CD14-positive monocyte (primary cell): ENCODE measurements at regions not wholly inside any gene's neighbourhood (a gene's known extent, or its start where the extent isn't known, plus 50 kb on each side); places are given as distances from the start of the nearest gene placed in this dataset.

Experiments
- DNase-seq, 3 donors: peaks; one replicate each; pipeline ENCODE4 v3.0.0-alpha.2; 2011 to 2022
- H2AFZ ChIP-seq: 2 replicates; pipeline ENCODE4 v1.6.0; 2012; ENCODE audit warnings: mild to moderate bottlenecking, low read depth, low read length, inconsistent platforms; ENCODE audit not compliant: insufficient read depth, poor library complexity, severe bottlenecking
- H3K27ac ChIP-seq, 2 donors: 1 replicate in 1 of 2; 2 replicates in 1 of 2; pipeline ENCODE4 v1.5.1; 2012 to 2013; ENCODE audit warnings: low read length in 2 of 2, control low read depth in 1 of 2, inconsistent platforms in 1 of 2, low read depth in 1 of 2, mild to moderate bottlenecking in 1 of 2
- H3K27me3 ChIP-seq, 2 donors: one replicate each; pipeline versions ENCODE4 v1.6.0 to v1.6.1; 2011 to 2013; ENCODE audit warnings: low read length in 2 of 2; ENCODE audit not compliant: control insufficient read depth in 2 of 2, insufficient read depth in 2 of 2
- H3K36me3 ChIP-seq, 2 donors: replicated peaks in 1 of 2; 1 replicate in 1 of 2; 2 replicates in 1 of 2; pipeline versions ENCODE4 v1.5.1 to v1.6.1; 2012 to 2013; ENCODE audit warnings: low read length in 2 of 2, control low read depth in 1 of 2, inconsistent platforms in 1 of 2, mild to moderate bottlenecking in 1 of 2; ENCODE audit not compliant: insufficient read depth in 2 of 2, control insufficient read depth in 1 of 2
- H3K4me1 ChIP-seq, 2 donors: 1 replicate in 1 of 2; 2 replicates in 1 of 2; pipeline versions ENCODE4 v1.5.1 to v1.6.1; 2012 to 2013; ENCODE audit warnings: low read length in 2 of 2, control low read depth in 1 of 2, inconsistent platforms in 1 of 2, mild to moderate bottlenecking in 1 of 2, moderate library complexity in 1 of 2; ENCODE audit not compliant: insufficient read depth in 2 of 2, control insufficient read depth in 1 of 2
- H3K4me2 ChIP-seq: replicated peaks from 2 replicates; pipeline ENCODE3; 2012; ENCODE audit warnings: low read length, moderate library complexity, mild to moderate bottlenecking; ENCODE audit not compliant: poor library complexity, severe bottlenecking; ENCODE audit errors: extremely low read depth
- H3K4me3 ChIP-seq, 3 experiments: fragments of 200-600 bp in 1 of 3; sonication (generic) in 1 of 3; replicated peaks in 1 of 3; 1 replicate in 2 of 3; 2 replicates in 1 of 3; pipeline ENCODE4 v1.5.1; 2011 to 2013; ENCODE audit warnings: low read length in 3 of 3, mild to moderate bottlenecking in 3 of 3, control low read depth in 2 of 3, low read depth in 2 of 3, inconsistent platforms in 1 of 3, moderate library complexity in 1 of 3
- H3K79me2 ChIP-seq: 2 replicates; pipeline ENCODE4 v1.6.0; 2012; ENCODE audit warnings: mild to moderate bottlenecking, control low read depth, inconsistent platforms, low read length, moderate library complexity; ENCODE audit not compliant: insufficient read depth
- H3K9ac ChIP-seq: 2 replicates; pipeline ENCODE4 v1.6.0; 2017; ENCODE audit warnings: low read length, mild to moderate bottlenecking; ENCODE audit not compliant: insufficient read depth, poor library complexity, severe bottlenecking
- H3K9me3 ChIP-seq, 2 donors: replicated peaks in 1 of 2; 1 replicate in 1 of 2; 2 replicates in 1 of 2; pipeline versions ENCODE4 v1.5.1 to v1.6.1; 2012 to 2013; ENCODE audit warnings: low read length in 2 of 2, control low read depth in 1 of 2; ENCODE audit not compliant: control insufficient read depth in 1 of 2, insufficient read depth in 1 of 2
- H4K20me1 ChIP-seq: 2 replicates; pipeline ENCODE4 v1.6.0; 2012; ENCODE audit warnings: mild to moderate bottlenecking, low read length, control low read depth, moderate library complexity; ENCODE audit not compliant: insufficient read depth
- H3K27ac Mint-ChIP-seq, 7 donors: one replicate each; pipeline ENCODE4 v1.8.0; 2020; ENCODE audit warnings: mild to moderate bottlenecking in 7 of 7, mixed read lengths in 7 of 7, moderate library complexity in 6 of 7, inconsistent platforms in 2 of 7
- H3K27me3 Mint-ChIP-seq, 3 donors: one replicate each; pipeline ENCODE4 v1.8.0; 2021 to 2022; ENCODE audit warnings: low read depth in 3 of 3, mild to moderate bottlenecking in 3 of 3, mixed read lengths in 3 of 3, moderate library complexity in 3 of 3, inconsistent platforms in 1 of 3
- H3K36me3 Mint-ChIP-seq, 2 donors: one replicate each; pipeline ENCODE4 v1.8.0; 2020; ENCODE audit warnings: mixed read lengths in 2 of 2, inconsistent platforms in 1 of 2, mild to moderate bottlenecking in 1 of 2
- H3K4me1 Mint-ChIP-seq: one replicate; pipeline ENCODE4 v1.8.0; 2020; ENCODE audit warnings: mild to moderate bottlenecking, mixed read lengths
- H3K4me3 Mint-ChIP-seq, 2 donors: one replicate each; pipeline ENCODE4 v1.8.0; 2020; ENCODE audit warnings: mild to moderate bottlenecking in 2 of 2, mixed read lengths in 2 of 2, moderate library complexity in 1 of 2
- H3K9me3 Mint-ChIP-seq, 7 donors: one replicate each; pipeline ENCODE4 v1.8.0; 2020 to 2022; ENCODE audit warnings: mixed read lengths in 7 of 7, mild to moderate bottlenecking in 6 of 7, moderate library complexity in 6 of 7, inconsistent platforms in 2 of 7
- CTCF ChIP-seq: fragments of 200-600 bp; IDR thresholded peaks from one replicate; pipeline ENCODE4 v1.8.0; 2022; ENCODE audit warnings: antibody characterized with exemption, mild to moderate bottlenecking
- WGBS: methylation state at CpG from one replicate; pipeline ENCODE4 v1.1.5; 2013; ENCODE audit warnings: missing lambda C conversion rate; ENCODE audit not compliant: insufficient coverage; 5-methylcytosine and 5-hydroxymethylcytosine counted together
- intact Hi-C, 2 donors: fragments of 100-400 bp; cut with micrococcal nuclease; formaldehyde crosslinking; loops; one replicate each; pipeline versions ENCODE4 v1.15.0 to v1.15.1; 2023

- H3K27me3 ChIP-seq, result no peaks in the 10 kb centered on the region
Observed at GRCh38 chr6:78251931-78252330, 599.1 kb downstream of the MEI4 start.

GRCh38 chr6:78253618-78254017, 600.8 kb downstream of the MEI4 start:
- WGBS, result 80% methylated on average over 1 of the region's 2 CpGs
- DNase-seq, result no peak
- Histone ChIP-seq H4K20me1 (no peaks in the 10 kb centered on the region), H3K4me2 (no peak overlapping the region), H3K4me3 (no peak overlapping the region), H3K27me3 (no peaks in the 10 kb centered on the region), H2AFZ (no peak overlapping the region), H3K36me3 (no peaks in the 10 kb centered on the region), H3K9me3 (no peaks in the 10 kb centered on the region), H3K4me1 (no peaks in the 10 kb centered on the region), H3K27ac (no peak overlapping the region), H3K9ac (no peak overlapping the region), H3K79me2 (no peaks in the 10 kb centered on the region)
- no peak overlapping the region for H3K4me3 Mint-ChIP-seq
- H3K27ac Mint-ChIP-seq, result no peak overlapping the region
- H3K36me3 Mint-ChIP-seq, result no peaks in the 10 kb centered on the region
- H3K9me3 Mint-ChIP-seq, result peaks cover 0 to 19% (median 3%) of the 10 kb centered on the region in 7 donors
- intact Hi-C loops, result no loop called here
- no peak for TF ChIP-seq CTCF
- no peaks in the 10 kb centered on the region for H3K27me3 Mint-ChIP-seq
- H3K4me1 Mint-ChIP-seq, result no peaks in the 10 kb centered on the region

More at GRCh38 chr6:78251931-78252330, 599.1 kb downstream of the MEI4 start:
- H3K4me1 Mint-ChIP-seq, result no peaks in the 10 kb centered on the region
- H3K79me2 ChIP-seq, result no peaks in the 10 kb centered on the region
- H3K36me3 ChIP-seq, result no peaks in the 10 kb centered on the region
- no peaks in the 10 kb centered on the region for H3K9me3 ChIP-seq
- H3K4me3 ChIP-seq, result no peak overlapping the region
- no peaks in the 10 kb centered on the region for H3K27me3 Mint-ChIP-seq
- H2AFZ ChIP-seq, result no peak overlapping the region
- WGBS, result 79% methylated on average over 3 of the region's 4 CpGs
- TF ChIP-seq CTCF, result no peak
- H3K27ac Mint-ChIP-seq, result no peak overlapping the region
- no peaks in the 10 kb centered on the region for H3K4me1 ChIP-seq
- no peak overlapping the region for H3K4me3 Mint-ChIP-seq
- no peak overlapping the region for H3K4me2 ChIP-seq
- no peak overlapping the region for H3K9ac ChIP-seq
- no peak overlapping the region for H3K27ac ChIP-seq
- DNase-seq, result no peak
- peaks cover 0 to 11% (median 3%) of the 10 kb centered on the region in 7 donors for H3K9me3 Mint-ChIP-seq
- no peaks in the 10 kb centered on the region for H4K20me1 ChIP-seq
- intact Hi-C loops, result no loop called here
- no peaks in the 10 kb centered on the region for H3K36me3 Mint-ChIP-seq
